ENCODE measurements at regions not wholly inside any gene's neighbourhood (a gene's known extent, or its start where the extent isn't known, plus 50 kb on each side); places are given as distances from the start of the nearest gene placed in this dataset.

GRCh38 chr3:107992976-107993684, 97.7 kb downstream of the CD47 start:
- DNase-seq (ENCODE audit: extremely low spot score, unreplicated experiment), result no peak
- Mint-ChIP-seq H3K9me3 (ENCODE audit: unreplicated experiment) (no peaks in the 10 kb centered on the region), H3K27ac (ENCODE audit: unreplicated experiment) (no peak overlapping the region), H3K36me3 (ENCODE audit: unreplicated experiment) (no peaks in the 10 kb centered on the region), H3K4me3 (ENCODE audit: unreplicated experiment) (no peak overlapping the region), H3K4me1 (ENCODE audit: unreplicated experiment) (peaks cover 27% of the 10 kb centered on the region), H3K27me3 (ENCODE audit: unreplicated experiment) (no peaks in the 10 kb centered on the region)
- no peak for TF ChIP-seq CTCF (IDR thresholded peaks at IDR 0.05)

- H3K27ac Mint-ChIP-seq (ENCODE audit: unreplicated experiment), result no peak overlapping the region
- no peak overlapping the region for H3K4me3 Mint-ChIP-seq (ENCODE audit: unreplicated experiment)
- no peaks in the 10 kb centered on the region for H3K9me3 Mint-ChIP-seq (ENCODE audit: unreplicated experiment)
- no peaks in the 10 kb centered on the region for H3K36me3 Mint-ChIP-seq (ENCODE audit: unreplicated experiment)
- no peaks in the 10 kb centered on the region for H3K27me3 Mint-ChIP-seq (ENCODE audit: unreplicated experiment)
- DNase-seq (ENCODE audit: extremely low spot score, unreplicated experiment), result no peak
- H3K4me1 Mint-ChIP-seq (ENCODE audit: unreplicated experiment), result peaks cover 37% of the 10 kb centered on the region
- no peak for TF ChIP-seq CTCF (IDR thresholded peaks at IDR 0.05)
Observed at GRCh38 chr3:107990926-107991325, 99.9 kb downstream of the CD47 start.

- Mint-ChIP-seq H3K27ac (ENCODE audit: unreplicated experiment) (no peak overlapping the region), H3K4me1 (ENCODE audit: unreplicated experiment) (peaks cover 39% of the 10 kb centered on the region), H3K4me3 (ENCODE audit: unreplicated experiment) (no peak overlapping the region), H3K36me3 (ENCODE audit: unreplicated experiment) (no peaks in the 10 kb centered on the region), H3K9me3 (ENCODE audit: unreplicated experiment) (no peaks in the 10 kb centered on the region), H3K27me3 (ENCODE audit: unreplicated experiment) (no peaks in the 10 kb centered on the region)
- DNase-seq (ENCODE audit: extremely low spot score, unreplicated experiment), result no peak
- no peak for TF ChIP-seq CTCF (IDR thresholded peaks at IDR 0.05)
Observed at GRCh38 chr3:107990433-107990832, 100.4 kb downstream of the CD47 start.

- no peaks in the 10 kb centered on the region for H3K36me3 Mint-ChIP-seq (ENCODE audit: unreplicated experiment)
- no peak overlapping the region for H3K4me3 Mint-ChIP-seq (ENCODE audit: unreplicated experiment)
- H3K4me1 Mint-ChIP-seq (ENCODE audit: unreplicated experiment), result peaks cover 42% of the 10 kb centered on the region
- H3K27ac Mint-ChIP-seq (ENCODE audit: unreplicated experiment), result no peak overlapping the region
- H3K27me3 Mint-ChIP-seq (ENCODE audit: unreplicated experiment), result no peaks in the 10 kb centered on the region
- no peak for TF ChIP-seq CTCF (IDR thresholded peaks at IDR 0.05)
- no peak for DNase-seq (ENCODE audit: extremely low spot score, unreplicated experiment)
- H3K9me3 Mint-ChIP-seq (ENCODE audit: unreplicated experiment), result no peaks in the 10 kb centered on the region
Observed at GRCh38 chr3:107989661-107990060, 101.2 kb downstream of the CD47 start.

- no peaks in the 10 kb centered on the region for H3K9me3 Mint-ChIP-seq (ENCODE audit: unreplicated experiment)
- peaks cover 38% of the 10 kb centered on the region for H3K4me1 Mint-ChIP-seq (ENCODE audit: unreplicated experiment)
- DNase-seq (ENCODE audit: extremely low spot score, unreplicated experiment), result no peak
- peak overlapping the region; percentile 58 for H3K27ac Mint-ChIP-seq (ENCODE audit: unreplicated experiment)
- no peaks in the 10 kb centered on the region for H3K27me3 Mint-ChIP-seq (ENCODE audit: unreplicated experiment)
- no peak for TF ChIP-seq CTCF (IDR thresholded peaks at IDR 0.05)
- H3K4me3 Mint-ChIP-seq (ENCODE audit: unreplicated experiment), result no peak overlapping the region
- no peaks in the 10 kb centered on the region for H3K36me3 Mint-ChIP-seq (ENCODE audit: unreplicated experiment)
Observed at GRCh38 chr3:107988460-107989175, 102.2 kb downstream of the CD47 start.

All from osteocyte (in vitro differentiated cells).